ENCODE measurements at regions not wholly inside any gene's neighbourhood (a gene's known extent, or its start where the extent isn't known, plus 50 kb on each side); places are given as distances from the start of the nearest gene placed in this dataset.

DNA sequence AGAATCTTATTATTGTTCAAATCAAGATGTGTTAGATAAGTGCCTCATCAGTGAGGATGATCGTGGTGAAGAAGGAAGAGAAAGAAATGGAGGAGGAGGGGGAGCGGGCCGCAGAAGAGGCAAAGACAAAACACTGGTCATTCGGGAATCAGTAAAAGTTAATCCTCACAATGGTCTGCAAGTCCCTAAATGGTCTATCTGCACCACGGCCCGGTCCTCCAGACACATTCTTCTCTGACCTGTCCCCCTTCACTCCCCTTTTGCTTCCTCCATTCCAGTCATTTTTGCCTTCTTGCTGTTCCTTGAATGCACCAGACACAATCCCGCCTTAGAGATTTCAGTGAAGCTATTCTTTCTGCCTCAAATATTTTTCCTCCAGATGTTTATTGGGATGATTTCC lies 240.1 kb upstream of the ADGRL2 start:
- intact Hi-C loops (cut with micrococcal nuclease): no loop called here

DNA sequence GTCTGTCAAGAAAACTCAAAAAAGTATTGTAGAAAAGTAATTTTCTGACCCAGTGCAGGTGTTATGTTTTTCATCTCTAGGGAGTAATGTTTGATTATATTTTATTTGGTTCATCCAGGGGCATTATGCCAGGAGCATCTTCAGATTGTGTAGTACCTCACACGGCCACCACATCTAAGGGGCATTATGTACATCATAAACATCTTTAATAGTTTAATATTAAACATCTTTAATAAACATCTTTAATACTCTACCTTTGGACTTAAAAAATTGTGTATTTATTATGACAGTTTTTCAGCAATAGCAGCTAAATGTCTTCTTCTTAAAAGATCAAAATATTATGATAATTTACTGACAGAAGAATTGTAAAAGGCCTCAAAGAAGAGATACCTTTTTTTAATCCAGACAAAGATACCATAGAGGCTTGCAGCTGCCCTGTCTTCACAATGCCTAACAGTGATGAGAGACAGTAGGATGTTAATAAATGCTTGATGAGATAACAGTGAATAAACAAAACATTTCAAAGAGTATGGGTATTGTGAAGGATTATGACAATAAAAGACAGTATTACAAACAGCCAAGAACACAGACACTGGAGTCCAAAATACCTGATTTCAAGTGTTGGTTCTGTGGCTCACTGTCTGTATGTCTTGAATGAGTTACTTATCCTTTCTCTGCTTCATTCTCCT lies 240.9 kb upstream of the ADGRL2 start:
- H3K4me3 ChIP-seq (replicated peaks in 1 of 3; ENCODE audit: low read depth in 2 of 3, low read length in 3 of 3): no peak overlapping the region

More for the DNA sequence above, 240.1 kb upstream of the ADGRL2 start:
- no peak for DNase-seq
- H3K4me3 ChIP-seq (replicated peaks in 1 of 3; ENCODE audit: low read depth in 2 of 3, low read length in 3 of 3): no peak overlapping the region
- TF ChIP-seq, protein P1, sequence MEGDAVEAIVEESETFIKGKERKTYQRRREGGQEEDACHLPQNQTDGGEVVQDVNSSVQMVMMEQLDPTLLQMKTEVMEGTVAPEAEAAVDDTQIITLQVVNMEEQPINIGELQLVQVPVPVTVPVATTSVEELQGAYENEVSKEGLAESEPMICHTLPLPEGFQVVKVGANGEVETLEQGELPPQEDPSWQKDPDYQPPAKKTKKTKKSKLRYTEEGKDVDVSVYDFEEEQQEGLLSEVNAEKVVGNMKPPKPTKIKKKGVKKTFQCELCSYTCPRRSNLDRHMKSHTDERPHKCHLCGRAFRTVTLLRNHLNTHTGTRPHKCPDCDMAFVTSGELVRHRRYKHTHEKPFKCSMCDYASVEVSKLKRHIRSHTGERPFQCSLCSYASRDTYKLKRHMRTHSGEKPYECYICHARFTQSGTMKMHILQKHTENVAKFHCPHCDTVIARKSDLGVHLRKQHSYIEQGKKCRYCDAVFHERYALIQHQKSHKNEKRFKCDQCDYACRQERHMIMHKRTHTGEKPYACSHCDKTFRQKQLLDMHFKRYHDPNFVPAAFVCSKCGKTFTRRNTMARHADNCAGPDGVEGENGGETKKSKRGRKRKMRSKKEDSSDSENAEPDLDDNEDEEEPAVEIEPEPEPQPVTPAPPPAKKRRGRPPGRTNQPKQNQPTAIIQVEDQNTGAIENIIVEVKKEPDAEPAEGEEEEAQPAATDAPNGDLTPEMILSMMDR (IDR thresholded peaks at IDR 0.05): no peak
- H3K4me3 Mint-ChIP-seq: no peak overlapping the region
- no peaks in the 10 kb centered on the region for H3K79me2 ChIP-seq (ENCODE audit: insufficient read depth, low read length)
- no peak overlapping the region for H3K27ac Mint-ChIP-seq
- no peaks in the 10 kb centered on the region for H3K27me3 ChIP-seq (ENCODE audit: control insufficient read depth in 2 of 2, insufficient read depth in 2 of 2, low read length in 2 of 2)
- H3K9me3 ChIP-seq (replicated peaks in 1 of 2; ENCODE audit: control insufficient read depth in 1 of 2, insufficient read depth in 1 of 2, low read length in 2 of 2): no peaks in the 10 kb centered on the region
- no peak overlapping the region for H3K27ac ChIP-seq (ENCODE audit: low read depth in 1 of 2, low read length in 2 of 2)
- H3K27me3 Mint-ChIP-seq (ENCODE audit: low read depth in 3 of 3): no peaks in the 10 kb centered on the region
- WGBS (ENCODE audit: insufficient coverage): 85% methylated on average over 2 of the region's 7 CpGs
- H3K9me3 Mint-ChIP-seq: peaks cover 0 to 5% (median 4%) of the 10 kb centered on the region in 7 donors
- H3K4me2 ChIP-seq (replicated peaks; ENCODE audit: extremely low read depth, low read length, poor library complexity, severe bottlenecking): no peak overlapping the region
- no peaks in the 10 kb centered on the region for H4K20me1 ChIP-seq (ENCODE audit: insufficient read depth, low read length)
- no peak overlapping the region for H2AFZ ChIP-seq (ENCODE audit: insufficient read depth, low read depth, low read length, poor library complexity, severe bottlenecking)
- no peak overlapping the region for H3K9ac ChIP-seq (ENCODE audit: insufficient read depth, low read length, poor library complexity, severe bottlenecking)
- H3K4me1 ChIP-seq (ENCODE audit: control insufficient read depth in 1 of 2, insufficient read depth in 2 of 2, low read length in 2 of 2): no peaks in the 10 kb centered on the region
- no peaks in the 10 kb centered on the region for H3K36me3 ChIP-seq (replicated peaks in 1 of 2; ENCODE audit: control insufficient read depth in 1 of 2, insufficient read depth in 2 of 2, low read length in 2 of 2)
- no peaks in the 10 kb centered on the region for H3K4me1 Mint-ChIP-seq
- H3K36me3 Mint-ChIP-seq: no peaks in the 10 kb centered on the region

More for the DNA sequence above, 240.9 kb upstream of the ADGRL2 start:
- no peaks in the 10 kb centered on the region for H3K27me3 ChIP-seq (ENCODE audit: control insufficient read depth in 2 of 2, insufficient read depth in 2 of 2, low read length in 2 of 2)
- H3K9ac ChIP-seq (ENCODE audit: insufficient read depth, low read length, poor library complexity, severe bottlenecking): no peak overlapping the region
- Mint-ChIP-seq H3K36me3 (no peaks in the 10 kb centered on the region), H3K27me3 (ENCODE audit: low read depth in 3 of 3) (no peaks in the 10 kb centered on the region), H3K9me3 (peaks cover 0 to 5% (median 4%) of the 10 kb centered on the region in 7 donors), H3K27ac (no peak overlapping the region), H3K4me3 (no peak overlapping the region), H3K4me1 (no peaks in the 10 kb centered on the region)
- no CpG with 5 or more reads among the region's 1 CpG for WGBS (ENCODE audit: insufficient coverage)
- no peaks in the 10 kb centered on the region for H3K79me2 ChIP-seq (ENCODE audit: insufficient read depth, low read length)
- no peak for DNase-seq
- no peaks in the 10 kb centered on the region for H3K4me1 ChIP-seq (ENCODE audit: control insufficient read depth in 1 of 2, insufficient read depth in 2 of 2, low read length in 2 of 2)
- H3K36me3 ChIP-seq (replicated peaks in 1 of 2; ENCODE audit: control insufficient read depth in 1 of 2, insufficient read depth in 2 of 2, low read length in 2 of 2): no peaks in the 10 kb centered on the region
- no peaks in the 10 kb centered on the region for H3K9me3 ChIP-seq (replicated peaks in 1 of 2; ENCODE audit: control insufficient read depth in 1 of 2, insufficient read depth in 1 of 2, low read length in 2 of 2)
- no peaks in the 10 kb centered on the region for H4K20me1 ChIP-seq (ENCODE audit: insufficient read depth, low read length)
- H3K27ac ChIP-seq (ENCODE audit: low read depth in 1 of 2, low read length in 2 of 2): no peak overlapping the region
- intact Hi-C loops (cut with micrococcal nuclease): no loop called here
- no peak overlapping the region for H2AFZ ChIP-seq (ENCODE audit: insufficient read depth, low read depth, low read length, poor library complexity, severe bottlenecking)
- no peak overlapping the region for H3K4me2 ChIP-seq (replicated peaks; ENCODE audit: extremely low read depth, low read length, poor library complexity, severe bottlenecking)
- TF ChIP-seq, protein P1 (IDR thresholded peaks at IDR 0.05): no peak
